Colonic mucosa (tissue), 4 donors: ENCODE measurements at regions not wholly inside any gene's neighbourhood (a gene's known extent, or its start where the extent isn't known, plus 50 kb on each side); places are given as distances from the start of the nearest gene placed in this dataset.

ENCODE experiments used
- DNase-seq: peaks from one replicate; pipeline ENCODE4 v3.0.0-alpha.2; 2020
- H3K27ac ChIP-seq: fragments of 200-600 bp; one replicate; pipeline ENCODE4 v1.8.0; 2021
- H3K27me3 ChIP-seq: fragments of 200-600 bp; one replicate; pipeline ENCODE4 v1.8.0; 2021
- H3K36me3 ChIP-seq: fragments of 200-600 bp; one replicate; pipeline ENCODE4 v1.8.0; 2021
- H3K4me1 ChIP-seq: fragments of 200-600 bp; one replicate; pipeline ENCODE4 v1.8.0; 2021; ENCODE audit warnings: mild to moderate bottlenecking
- H3K4me3 ChIP-seq: fragments of 200-600 bp; one replicate; pipeline ENCODE4 v1.8.0; 2021
- H3K9ac ChIP-seq, 2 donors: one replicate each; pipeline ENCODE4 v1.7.0; 2013; ENCODE audit warnings: control low read depth in 2 of 2, low read depth in 2 of 2, low read length in 2 of 2
- H3K9me3 ChIP-seq: fragments of 200-600 bp; one replicate; pipeline ENCODE4 v1.8.0; 2021
- CTCF ChIP-seq: fragments of 200-600 bp; IDR thresholded peaks from one replicate; pipeline ENCODE4 v1.8.0; 2022; ENCODE audit warnings: antibody characterized with exemption, mild to moderate bottlenecking
- intact Hi-C: fragments of 100-400 bp; cut with DNase I; formaldehyde crosslinking; loops from one replicate; pipeline ENCODE4 v1.14.1; 2022
- donor health status: healthy.
- donor health status: DM: no; HTN: no; CAD: no.
- donor health status: DM: no; HTN: no; CAD: no.

GRCh38 chr18:51330148-51330547 lies 132.7 kb upstream of the MEX3C start:
- no peak overlapping the region for H3K9ac ChIP-seq
- TF ChIP-seq CTCF, result no peak
- intact Hi-C loops, result no loop called here
- no peak for DNase-seq
- H3K27ac ChIP-seq, result no peak overlapping the region
- no peaks in the 10 kb centered on the region for H3K27me3 ChIP-seq
- no peaks in the 10 kb centered on the region for H3K4me1 ChIP-seq
- H3K4me3 ChIP-seq, result no peak overlapping the region
- no peaks in the 10 kb centered on the region for H3K36me3 ChIP-seq
- no peaks in the 10 kb centered on the region for H3K9me3 ChIP-seq

GRCh38 chr18:51330739-51331138 lies 133.3 kb upstream of the MEX3C start:
- intact Hi-C loops, result no loop called here
- no peak for TF ChIP-seq CTCF
- Histone ChIP-seq H3K9ac (no peak overlapping the region), H3K9me3 (no peaks in the 10 kb centered on the region), H3K27me3 (no peaks in the 10 kb centered on the region), H3K36me3 (no peaks in the 10 kb centered on the region), H3K4me1 (no peaks in the 10 kb centered on the region), H3K4me3 (no peak overlapping the region), H3K27ac (no peak overlapping the region)
- DNase-seq, result no peak

- Histone ChIP-seq H3K4me1 (no peaks in the 10 kb centered on the region), H3K4me3 (no peak overlapping the region), H3K9me3 (no peaks in the 10 kb centered on the region), H3K9ac (no peak overlapping the region), H3K36me3 (no peaks in the 10 kb centered on the region), H3K27me3 (no peaks in the 10 kb centered on the region), H3K27ac (no peak overlapping the region)
- no peak for TF ChIP-seq CTCF
- DNase-seq, result no peak
- intact Hi-C loops, result no loop called here
These were observed 139.9 kb upstream of the MEX3C start for GRCh38 chr18:51337406-51337805.

GRCh38 chr18:51339856-51340255 lies 142.4 kb upstream of the MEX3C start:
- no peaks in the 10 kb centered on the region for H3K36me3 ChIP-seq
- H3K4me1 ChIP-seq, result no peaks in the 10 kb centered on the region
- TF ChIP-seq CTCF, result no peak
- no peak overlapping the region for H3K27ac ChIP-seq
- no peak for DNase-seq
- H3K4me3 ChIP-seq, result no peak overlapping the region
- no peak overlapping the region for H3K9ac ChIP-seq
- intact Hi-C loops, result no loop called here
- H3K27me3 ChIP-seq, result no peaks in the 10 kb centered on the region
- H3K9me3 ChIP-seq, result no peaks in the 10 kb centered on the region

- TF ChIP-seq CTCF, result no peak
- H3K9me3 ChIP-seq, result no peaks in the 10 kb centered on the region
- H3K27me3 ChIP-seq, result no peaks in the 10 kb centered on the region
- H3K4me3 ChIP-seq, result no peak overlapping the region
- H3K9ac ChIP-seq, result no peak overlapping the region
- intact Hi-C loops, result no loop called here
- no peak overlapping the region for H3K27ac ChIP-seq
- no peaks in the 10 kb centered on the region for H3K4me1 ChIP-seq
- H3K36me3 ChIP-seq, result no peaks in the 10 kb centered on the region
- no peak for DNase-seq
These were observed 142.9 kb upstream of the MEX3C start for GRCh38 chr18:51340332-51340731.

DNA sequence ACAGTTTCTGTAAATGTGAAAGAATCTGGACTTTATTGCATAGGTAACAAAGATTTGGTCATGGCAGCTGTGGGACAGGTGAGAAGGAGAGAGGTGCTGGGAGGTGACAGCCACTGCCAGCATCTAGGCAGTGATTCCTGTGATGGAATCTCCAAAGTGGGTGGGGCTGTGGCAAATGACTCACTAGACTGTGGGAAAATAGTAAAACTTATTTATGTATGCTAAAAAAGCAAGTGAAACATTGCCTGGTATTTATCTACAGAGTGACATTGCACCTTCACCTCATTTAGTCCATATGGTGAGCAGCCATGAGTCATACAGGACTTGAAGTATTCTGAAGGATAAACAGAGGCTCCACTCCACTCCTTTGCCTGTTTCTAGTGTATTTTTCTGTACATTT lies 145.3 kb upstream of the MEX3C start:
- Histone ChIP-seq H3K27ac (no peak overlapping the region), H3K9ac (no peak overlapping the region), H3K4me3 (no peak overlapping the region), H3K9me3 (no peaks in the 10 kb centered on the region), H3K27me3 (no peaks in the 10 kb centered on the region), H3K4me1 (no peaks in the 10 kb centered on the region), H3K36me3 (no peaks in the 10 kb centered on the region)
- no peak for TF ChIP-seq CTCF
- no peak for DNase-seq
- intact Hi-C loops, result no loop called here
